ENCODE measurements at regions not wholly inside any gene's neighbourhood (a gene's known extent, or its start where the extent isn't known, plus 50 kb on each side); places are given as distances from the start of the nearest gene placed in this dataset.

GRCh38 chr16:65235339-65236177 is 113.7 kb upstream of the CDH11 start:
- TF ChIP-seq CTCF (IDR thresholded peaks at IDR 0.05; ENCODE audit: insufficient read depth, low read depth, low read length), result no peak
- no peak for TF ChIP-seq EZH2 (IDR thresholded peaks at IDR 0.05; ENCODE audit: insufficient read depth, low read length)
